GM12878 (cell line): ENCODE measurements at regions not wholly inside any gene's neighbourhood (a gene's known extent, or its start where the extent isn't known, plus 50 kb on each side); places are given as distances from the start of the nearest gene placed in this dataset.

ENCODE experiments used
- ATAC-seq: fragments of 200-7000 bp; cut with Tn5 transposase; 3 replicates; pipeline ENCODE4 v1.9.1; 2020; ENCODE audit warnings: mild to moderate bottlenecking, moderate library complexity
- BruUV-seq: library from RNA; stranded (reverse); fragments of 400-500 nt; replicated peaks from 2 replicates; lab custom pipeline; 2021; lab: Mats Ljungman, UMichigan
- CTCF ChIA-PET: fragments of 300-600 bp; sonication (Branson Sonifier 250); formaldehyde crosslinking; extraction: SDS; loops from one replicate; lab custom pipeline; 2021; ENCODE audit warnings: inconsistent platforms; lab: Yijun Ruan, JAX
- POLR2A ChIA-PET: fragments of 350-600 bp; formaldehyde crosslinking; extraction: SDS; loops from one replicate; lab custom pipeline; 2021; ENCODE audit warnings: inconsistent platforms; lab: Charles Lee
- RAD21 ChIA-PET: fragments of 300-600 bp; sonication (Branson Sonifier 250); formaldehyde crosslinking; loops from one replicate; lab custom pipeline; 2023; ENCODE audit warnings: antibody characterized with exemption; ENCODE audit not compliant: unreplicated experiment; lab: Charles Lee
- SMC1A ChIA-PET: fragments of 300-600 bp; sonication (Branson Sonifier 250); formaldehyde crosslinking; loops from one replicate; lab custom pipeline; 2023; ENCODE audit not compliant: unreplicated experiment, uncharacterized antibody; lab: Charles Lee
- DNase-seq: peaks from one replicate; pipeline ENCODE4 v3.0.0-alpha.2; 2011; ENCODE audit warnings: low read depth, low spot score
- FAIRE-seq: peaks from 3 replicates; lab custom pipeline; 2011; peaks lifted over from hg19 to GRCh38; lab: Jason Lieb, UNC
- H2AFZ ChIP-seq: 2 replicates; pipeline ENCODE4 v1.6.0; 2011; ENCODE audit warnings: low read depth, low read length, control low read depth; ENCODE audit not compliant: control insufficient read depth
- H3K27ac ChIP-seq: 2 replicates; pipeline ENCODE4 v1.5.1; 2011; ENCODE audit warnings: control low read depth; ENCODE audit not compliant: control insufficient read depth, insufficient read depth
- H3K27me3 ChIP-seq, 2 experiments: replicated peaks in 1 of 2; 2 replicates each; pipeline versions ENCODE4 v1.6.0 to v1.6.1; 2011; ENCODE audit warnings: low read length in 1 of 2; ENCODE audit not compliant: control insufficient read depth in 2 of 2, insufficient read depth in 2 of 2
- H3K36me3 ChIP-seq, 2 experiments: 2 replicates each; pipeline ENCODE4 v1.5.1; 2011; ENCODE audit warnings: low read length in 1 of 2; ENCODE audit not compliant: control insufficient read depth in 2 of 2, insufficient read depth in 2 of 2
- H3K4me1 ChIP-seq: 2 replicates; pipeline ENCODE4 v1.6.1; 2011; ENCODE audit warnings: mild to moderate bottlenecking, low read length, moderate library complexity, mixed read lengths; ENCODE audit not compliant: control insufficient read depth, insufficient read depth
- H3K4me2 ChIP-seq: 2 replicates; pipeline ENCODE4 v1.6.0; 2011; ENCODE audit warnings: control low read depth; ENCODE audit not compliant: control insufficient read depth, insufficient read depth
- H3K4me3 ChIP-seq: fragments of 200-600 bp; sonication (generic); 2 replicates; pipeline ENCODE4 v1.5.1; 2016
- H3K79me2 ChIP-seq: 2 replicates; pipeline ENCODE4 v1.6.0; 2011; ENCODE audit warnings: low read length; ENCODE audit not compliant: control insufficient read depth, insufficient read depth
- H3K9ac ChIP-seq: 2 replicates; pipeline ENCODE4 v1.8.0; 2011; ENCODE audit warnings: low read length, control low read depth, mixed read lengths; ENCODE audit not compliant: control insufficient read depth, insufficient read depth
- H3K9me3 ChIP-seq: replicated peaks from 3 replicates; pipeline ENCODE4 v1.5.1; 2011; ENCODE audit warnings: mild to moderate bottlenecking, low read length; ENCODE audit not compliant: control insufficient read depth, insufficient read depth
- H4K20me1 ChIP-seq: 2 replicates; pipeline ENCODE4 v1.6.0; 2011; ENCODE audit not compliant: control insufficient read depth, insufficient read depth
- BACH1 ChIP-seq: fragments of 450-650 bp; IDR thresholded peaks from 2 replicates; pipeline ENCODE4 v1.6.1; 2017; ENCODE audit warnings: mild to moderate bottlenecking, borderline replicate concordance
- BMI1 ChIP-seq: fragments of 450-650 bp; IDR thresholded peaks from 2 replicates; pipeline ENCODE4 v1.6.1; 2016; ENCODE audit warnings: mild to moderate bottlenecking, moderate library complexity, borderline replicate concordance
- CHD2 ChIP-seq: IDR thresholded peaks from 2 replicates; pipeline ENCODE4 v1.6.1; 2011; ENCODE audit warnings: low read depth, low read length, improper control_type of control experiment, borderline replicate concordance
- FOS ChIP-seq: IDR thresholded peaks from 3 replicates; pipeline ENCODE4 v1.6.1; 2011; ENCODE audit warnings: borderline replicate concordance; ENCODE audit not compliant: insufficient read length; ENCODE audit errors: extremely low read depth
- IRF3 ChIP-seq: fragments of 450-650 bp; IDR thresholded peaks from 2 replicates; pipeline ENCODE4 v1.6.1; 2014; ENCODE audit warnings: mild to moderate bottlenecking
- NR2C1 ChIP-seq: fragments of 450-650 bp; IDR thresholded peaks from 2 replicates; pipeline ENCODE4 v1.6.1; 2017; ENCODE audit warnings: antibody characterized with exemption, mild to moderate bottlenecking, moderate library complexity
- RFX5 ChIP-seq: IDR thresholded peaks from 2 replicates; pipeline ENCODE4 v1.6.1; 2011; ENCODE audit warnings: low read depth, low read length, improper control_type of control experiment
- SIX5 ChIP-seq: IDR thresholded peaks from 2 replicates; pipeline ENCODE4 v1.6.1; 2011; ENCODE audit warnings: mild to moderate bottlenecking, low read depth, low read length, moderate library complexity; ENCODE audit not compliant: severe bottlenecking
- SKIL ChIP-seq: fragments of 450-650 bp; IDR thresholded peaks from 2 replicates; pipeline ENCODE4 v1.6.1; 2017; ENCODE audit warnings: mild to moderate bottlenecking, low read depth, inconsistent platforms; ENCODE audit not compliant: poor library complexity, severe bottlenecking
- SMARCA5 ChIP-seq: fragments of 450-650 bp; IDR thresholded peaks from 2 replicates; pipeline ENCODE4 v1.6.1; 2017; ENCODE audit warnings: mild to moderate bottlenecking
- SREBF2 ChIP-seq: IDR thresholded peaks from 2 replicates; pipeline ENCODE4 v1.6.1; 2012; ENCODE audit warnings: mild to moderate bottlenecking, low read length
- TCF3 ChIP-seq: IDR thresholded peaks from 2 replicates; pipeline ENCODE4 v1.6.1; 2012; ENCODE audit warnings: low read depth, mild to moderate bottlenecking, low read length, borderline replicate concordance; ENCODE audit not compliant: insufficient read depth
- ZNF24 ChIP-seq: fragments of 450-650 bp; IDR thresholded peaks from 2 replicates; pipeline ENCODE4 v1.6.1; 2017; ENCODE audit warnings: antibody characterized with exemption, mild to moderate bottlenecking
- WGBS: methylation state at CpG from one replicate; pipeline ENCODE4 v1.1.6; 2016; ENCODE audit warnings: low lambda C conversion rate; ENCODE audit not compliant: insufficient replicate concordance, insufficient coverage; ENCODE audit errors: missing lambda C conversion rate; 5-methylcytosine and 5-hydroxymethylcytosine counted together
- in situ Hi-C: fragments of 300-500 bp; cut with MboI; formaldehyde crosslinking; loops from 9 replicates; pipeline ENCODE4 v1.14.3; 2018; ENCODE audit warnings: mixed read lengths
- intact Hi-C: fragments of 100-400 bp; cut with micrococcal nuclease; formaldehyde crosslinking; loops from one replicate; pipeline ENCODE4 v1.14.2; 2022; ENCODE audit not compliant: unreplicated experiment
- TF ChIP-seq, protein P1 (sequence below): IDR thresholded peaks from 2 replicates; pipeline ENCODE4 v1.6.1; 2012; ENCODE audit warnings: low read depth, low read length, improper control_type of control experiment

GRCh38 chr7:89757910-89758309 is 396.4 kb upstream of the STEAP1 start:
- Histone ChIP-seq H2AFZ (no peak overlapping the region), H3K27me3 (no peaks in the 10 kb centered on the region), H3K79me2 (no peaks in the 10 kb centered on the region), H3K4me3 (no peak overlapping the region), H3K4me2 (no peak overlapping the region), H3K4me1 (no peaks in the 10 kb centered on the region), H4K20me1 (no peaks in the 10 kb centered on the region), H3K36me3 (no peaks in the 10 kb centered on the region), H3K27ac (no peak overlapping the region), H3K9ac (no peak overlapping the region), H3K9me3 (no peaks in the 10 kb centered on the region)
- no peak for ATAC-seq
- POLR2A ChIA-PET: no interaction called here
- intact Hi-C loops: no loop called here
- RAD21 ChIA-PET: no interaction called here
- CTCF ChIA-PET: no interaction called here
- no peak for FAIRE-seq
- no TSS peak for BruUV-seq
- SMC1A ChIA-PET: no interaction called here
- in situ Hi-C loops: no loop called here
- DNase-seq: no peak
- no peak for TF ChIP-seq CHD2
- TF ChIP-seq IRF3: no peak
- TF ChIP-seq BMI1: no peak
- no peak for TF ChIP-seq RFX5
- no peak for TF ChIP-seq SIX5
- no peak for TF ChIP-seq NR2C1
- no peak for TF ChIP-seq BACH1
- TF ChIP-seq TCF3: no peak
- no peak for TF ChIP-seq SREBF2

DNA sequence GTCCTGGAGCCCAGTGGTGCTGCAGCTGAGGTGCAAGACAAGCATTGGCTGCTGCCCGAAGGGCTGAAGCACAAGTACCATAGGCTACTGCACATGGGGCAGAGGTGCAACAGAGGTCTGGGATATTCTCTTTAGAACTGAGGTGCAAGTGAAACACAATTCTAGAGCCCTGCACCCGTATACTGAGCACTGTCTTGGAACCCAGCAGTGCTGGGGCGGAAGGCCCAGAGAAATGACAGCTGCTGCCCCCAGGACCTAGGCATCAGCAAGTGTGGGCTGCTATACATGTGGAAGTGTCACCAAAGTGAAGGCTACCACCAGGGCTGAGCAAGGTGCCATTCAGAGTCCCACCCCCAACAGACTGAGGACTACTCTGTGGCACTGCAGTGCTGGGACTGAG is 393.6 kb upstream of the STEAP1 start:
- BruUV-seq: no TSS peak
- H3K9ac ChIP-seq: no peak overlapping the region
- DNase-seq (no peak), FAIRE-seq (no peak), ATAC-seq (no peak)
- no peak overlapping the region for H3K27ac ChIP-seq
- H3K79me2 ChIP-seq: no peaks in the 10 kb centered on the region
- 43% methylated on average over 3 of the region's 3 CpGs for WGBS
- no peak overlapping the region for H3K4me2 ChIP-seq
- H3K27me3 ChIP-seq: no peaks in the 10 kb centered on the region
- POLR2A ChIA-PET: no interaction called here
- H3K4me1 ChIP-seq: no peaks in the 10 kb centered on the region
- no peaks in the 10 kb centered on the region for H3K9me3 ChIP-seq
- SMC1A ChIA-PET: no interaction called here
- CTCF ChIA-PET: no interaction called here
- H4K20me1 ChIP-seq: no peaks in the 10 kb centered on the region
- RAD21 ChIA-PET: no interaction called here
- in situ Hi-C loops (no loop called here), intact Hi-C loops (no loop called here)
- H3K36me3 ChIP-seq: no peaks in the 10 kb centered on the region
- no peak overlapping the region for H3K4me3 ChIP-seq
- no peak overlapping the region for H2AFZ ChIP-seq
- TF ChIP-seq FOS: no peak
- TF ChIP-seq SMARCA5: no peak
- no peak for TF ChIP-seq SKIL
- TF ChIP-seq, protein P1, sequence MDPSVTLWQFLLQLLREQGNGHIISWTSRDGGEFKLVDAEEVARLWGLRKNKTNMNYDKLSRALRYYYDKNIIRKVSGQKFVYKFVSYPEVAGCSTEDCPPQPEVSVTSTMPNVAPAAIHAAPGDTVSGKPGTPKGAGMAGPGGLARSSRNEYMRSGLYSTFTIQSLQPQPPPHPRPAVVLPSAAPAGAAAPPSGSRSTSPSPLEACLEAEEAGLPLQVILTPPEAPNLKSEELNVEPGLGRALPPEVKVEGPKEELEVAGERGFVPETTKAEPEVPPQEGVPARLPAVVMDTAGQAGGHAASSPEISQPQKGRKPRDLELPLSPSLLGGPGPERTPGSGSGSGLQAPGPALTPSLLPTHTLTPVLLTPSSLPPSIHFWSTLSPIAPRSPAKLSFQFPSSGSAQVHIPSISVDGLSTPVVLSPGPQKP: no peak
- no peak for TF ChIP-seq ZNF24
